Panc1 (cell line): ENCODE measurements at regions not wholly inside any gene's neighbourhood (a gene's known extent, or its start where the extent isn't known, plus 50 kb on each side); places are given as distances from the start of the nearest gene placed in this dataset.

Experiments used
- ATAC-seq: fragments of 200-7000 bp; cut with Tn5 transposase; 2 replicates; pipeline ENCODE4 v1.9.1; 2020; ENCODE audit warnings: mild to moderate bottlenecking, moderate library complexity
- BruUV-seq: library from RNA; stranded (reverse); fragments of 400-500 nt; replicated peaks from 2 replicates; lab custom pipeline; 2021; lab: Mats Ljungman, UMichigan
- CTCF ChIA-PET: fragments of 300-600 bp; sonication (Branson Sonifier 250); formaldehyde crosslinking; loops from one replicate; lab custom pipeline; 2022; ENCODE audit warnings: antibody characterized with exemption; lab: Charles Lee
- POLR2A ChIA-PET: fragments of 300-600 bp; sonication (Branson Sonifier 250); formaldehyde crosslinking; loops from one replicate; lab custom pipeline; 2022; ENCODE audit warnings: antibody characterized with exemption; lab: Charles Lee
- DNase-seq: peaks from one replicate; pipeline ENCODE4 v3.0.0-alpha.2; 2010; ENCODE audit warnings: low read depth, low spot score
- H3K27ac ChIP-seq: 2 replicates; pipeline ENCODE4 v1.5.1; 2011; ENCODE audit warnings: mild to moderate bottlenecking, low read length, inconsistent platforms
- H3K27me3 ChIP-seq: fragments of 200-500 bp; sonication (Bioruptor generic); 2 replicates; pipeline ENCODE4 v1.6.0; 2014; ENCODE audit warnings: low read length, inconsistent platforms; ENCODE audit not compliant: control insufficient read depth, insufficient read depth
- H3K36me3 ChIP-seq: fragments of 200-500 bp; sonication (Bioruptor generic); 2 replicates; pipeline ENCODE4 v1.5.1; 2014; ENCODE audit warnings: inconsistent platforms, mild to moderate bottlenecking, low read length, moderate library complexity; ENCODE audit not compliant: control insufficient read depth, insufficient read depth
- H3K4me1 ChIP-seq: 2 replicates; pipeline ENCODE4 v1.5.1; 2011; ENCODE audit warnings: inconsistent platforms, mild to moderate bottlenecking, low read length, moderate library complexity; ENCODE audit not compliant: control insufficient read depth, insufficient read depth
- H3K4me3 ChIP-seq, 2 experiments: 2 replicates each; pipeline ENCODE4 v1.5.1; 2011 to 2012; ENCODE audit warnings: low read depth in 2 of 2, low read length in 2 of 2, mild to moderate bottlenecking in 2 of 2, inconsistent platforms in 1 of 2, moderate library complexity in 1 of 2
- H3K9me3 ChIP-seq: fragments of 200-500 bp; sonication (Bioruptor generic); 2 replicates; pipeline ENCODE4 v1.5.1; 2014; ENCODE audit warnings: low read depth, mild to moderate bottlenecking, inconsistent platforms, low read length, moderate library complexity; ENCODE audit not compliant: control insufficient read depth, insufficient read depth
- CTCF ChIP-seq: fragments of 450-650 bp; IDR thresholded peaks from 2 replicates; pipeline ENCODE4 v1.5.1; 2017; ENCODE audit warnings: mild to moderate bottlenecking
- POLR2AphosphoS5 ChIP-seq: IDR thresholded peaks from 2 replicates; pipeline ENCODE4 v1.6.1; 2012; ENCODE audit warnings: mild to moderate bottlenecking, low read depth, low read length, moderate library complexity
- REST ChIP-seq, 2 experiments: IDR thresholded peaks; 2 replicates each; pipeline ENCODE4 v1.6.1; 2011 to 2012; ENCODE audit warnings: low read depth in 2 of 2, control low read depth in 1 of 2, low read length in 1 of 2, mild to moderate bottlenecking in 1 of 2, moderate library complexity in 1 of 2; ENCODE audit not compliant: insufficient read depth in 1 of 2
- SIN3A ChIP-seq: IDR thresholded peaks from 2 replicates; pipeline ENCODE4 v1.6.1; 2012; ENCODE audit warnings: low read depth, mild to moderate bottlenecking, low read length, moderate library complexity, borderline replicate concordance; ENCODE audit not compliant: insufficient read depth
- TCF7L2 ChIP-seq: IDR thresholded peaks from 2 replicates; pipeline ENCODE4 v1.6.1; 2011; ENCODE audit warnings: mild to moderate bottlenecking, low read depth, low read length, inconsistent platforms
- in situ Hi-C: cut with HindIII; loops from 2 replicates; pipeline ENCODE4 v1.10.0; 2016; ENCODE audit warnings: low sequenced_read_pairs, low pct_unique_long_range_greater_than_20kb
- intact Hi-C: fragments of 100-400 bp; cut with micrococcal nuclease; formaldehyde crosslinking; loops from one replicate; pipeline ENCODE4 v1.10.0; 2022; ENCODE audit not compliant: unreplicated experiment

- ChIA-PET POLR2A (no interaction called here), CTCF (no interaction called here)
- BruUV-seq, result no TSS peak
- no peaks in the 10 kb centered on the region for H3K27me3 ChIP-seq
- no peaks in the 10 kb centered on the region for H3K4me1 ChIP-seq
- in situ Hi-C loops (no loop called here), intact Hi-C loops (no loop called here)
- no peaks in the 10 kb centered on the region for H3K9me3 ChIP-seq
- TF ChIP-seq TCF7L2 (no peak), REST (IDR thresholded peaks at IDR 0.05; ENCODE audit: insufficient read depth in 1 of 2, low read depth in 2 of 2, low read length in 1 of 2) (no peak), POLR2AphosphoS5 (no peak), CTCF (no peak), SIN3A (no peak)
- ATAC-seq (no peak), DNase-seq (no peak)
- no peak overlapping the region for H3K4me3 ChIP-seq
- no peaks in the 10 kb centered on the region for H3K36me3 ChIP-seq
- H3K27ac ChIP-seq, result no peak overlapping the region
These were observed 211.9 kb downstream of the DCAF12L2 start for GRCh38 chrX:125954236-125954635.

- no peaks in the 10 kb centered on the region for H3K36me3 ChIP-seq
- H3K27ac ChIP-seq, result no peak overlapping the region
- POLR2A ChIA-PET, result no interaction called here
- intact Hi-C loops, result no loop called here
- in situ Hi-C loops, result no loop called here
- H3K27me3 ChIP-seq, result no peaks in the 10 kb centered on the region
- no peak for DNase-seq
- no peaks in the 10 kb centered on the region for H3K9me3 ChIP-seq
- BruUV-seq, result no TSS peak
- no peak for ATAC-seq
- H3K4me1 ChIP-seq, result no peaks in the 10 kb centered on the region
- no peak overlapping the region for H3K4me3 ChIP-seq
- no peak for TF ChIP-seq TCF7L2
- no peak for TF ChIP-seq CTCF
- TF ChIP-seq SIN3A, result no peak
- no peak for TF ChIP-seq REST (IDR thresholded peaks at IDR 0.05; ENCODE audit: insufficient read depth in 1 of 2, low read depth in 2 of 2, low read length in 1 of 2)
- no peak for TF ChIP-seq POLR2AphosphoS5
- CTCF ChIA-PET, result no interaction called here
These were observed 188.2 kb downstream of the DCAF12L2 start for GRCh38 chrX:125977851-125978250.
